HEK293T (cell line): ENCODE measurements at regions not wholly inside any gene's neighbourhood (a gene's known extent, or its start where the extent isn't known, plus 50 kb on each side); places are given as distances from the start of the nearest gene placed in this dataset.

ENCODE experiments used
- ARNT ChIP-seq: fragments of 450-650 bp; IDR thresholded peaks from 2 replicates; pipeline ENCODE4 v1.6.1; 2017; ENCODE audit warnings: mild to moderate bottlenecking
- BHLHE40 ChIP-seq: fragments of 450-650 bp; IDR thresholded peaks from 2 replicates; pipeline ENCODE4 v1.6.1; 2016; ENCODE audit warnings: mild to moderate bottlenecking, moderate library complexity, borderline replicate concordance
- FOXK2 ChIP-seq: fragments of 450-650 bp; IDR thresholded peaks from 2 replicates; pipeline ENCODE4 v1.6.1; 2016; ENCODE audit warnings: mild to moderate bottlenecking
- FOXM1 ChIP-seq: fragments of 450-650 bp; IDR thresholded peaks from 2 replicates; pipeline ENCODE4 v1.6.1; 2017; ENCODE audit warnings: mild to moderate bottlenecking, borderline replicate concordance
- HDGF ChIP-seq: fragments of 450-650 bp; IDR thresholded peaks from 2 replicates; pipeline ENCODE4 v1.6.1; 2017; ENCODE audit warnings: antibody characterized with exemption, borderline replicate concordance
- SP1 ChIP-seq: fragments of 450-650 bp; IDR thresholded peaks from 2 replicates; pipeline ENCODE4 v1.6.1; 2017
- TARDBP ChIP-seq: fragments of 450-650 bp; IDR thresholded peaks from 2 replicates; pipeline ENCODE4 v1.6.1; 2016
- ZNF384 ChIP-seq: fragments of 450-650 bp; IDR thresholded peaks from 2 replicates; pipeline ENCODE4 v1.6.1; 2016

GRCh38 chr3:168384990-168385389 is 289.3 kb upstream of the GOLIM4 start:
- no peak for TF ChIP-seq HDGF
- TF ChIP-seq ZNF384 = no peak
- TF ChIP-seq BHLHE40 = no peak
- no peak for TF ChIP-seq FOXM1
- TF ChIP-seq TARDBP = no peak
- TF ChIP-seq ARNT = no peak
- TF ChIP-seq SP1 = no peak
- no peak for TF ChIP-seq FOXK2
